Gastroesophageal sphincter (tissue), 3 donors: ENCODE measurements at regions not wholly inside any gene's neighbourhood (a gene's known extent, or its start where the extent isn't known, plus 50 kb on each side); places are given as distances from the start of the nearest gene placed in this dataset.
"Not testable (repeated sequence)": the region's sequence is repeated elsewhere in the genome, so short reads cannot be mapped to it uniquely, and the experiment has no call there.

Source experiments
- POLR2A ChIP-seq, 2 donors: fragments of 450-650 bp; IDR thresholded peaks; one replicate each; pipeline ENCODE4 v1.6.1; 2017; ENCODE audit warnings: antibody characterized with exemption in 2 of 2, mild to moderate bottlenecking in 2 of 2, moderate library complexity in 1 of 2
- TF ChIP-seq, protein P1 (sequence below), 4 experiments: fragments of 200-600 bp in 2 of 4; fragments of 450-650 bp in 2 of 4; sonication (generic) in 1 of 4; IDR thresholded peaks; one replicate each; pipeline ENCODE4 v1.5.1; 2017 to 2019; ENCODE audit warnings: antibody characterized with exemption in 4 of 4, mild to moderate bottlenecking in 2 of 4, moderate library complexity in 2 of 4

DNA sequence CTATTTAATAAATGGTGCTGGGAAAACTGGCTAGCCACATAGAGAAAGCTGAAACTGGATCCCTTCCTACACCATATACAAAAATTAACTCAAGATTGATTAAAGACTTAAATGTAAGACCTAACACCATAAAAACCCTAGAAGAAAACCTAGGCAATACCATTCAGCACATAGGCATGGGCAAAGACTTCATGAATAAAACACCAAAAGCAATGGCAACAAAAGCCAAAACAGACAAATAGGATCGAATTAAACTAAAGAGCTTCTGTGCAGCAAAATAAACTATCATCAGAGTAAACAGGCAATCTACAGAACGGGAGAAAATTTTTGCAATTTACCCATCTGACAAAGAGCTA is 267.9 kb downstream of the HINT1 start:
- TF ChIP-seq, protein P1, sequence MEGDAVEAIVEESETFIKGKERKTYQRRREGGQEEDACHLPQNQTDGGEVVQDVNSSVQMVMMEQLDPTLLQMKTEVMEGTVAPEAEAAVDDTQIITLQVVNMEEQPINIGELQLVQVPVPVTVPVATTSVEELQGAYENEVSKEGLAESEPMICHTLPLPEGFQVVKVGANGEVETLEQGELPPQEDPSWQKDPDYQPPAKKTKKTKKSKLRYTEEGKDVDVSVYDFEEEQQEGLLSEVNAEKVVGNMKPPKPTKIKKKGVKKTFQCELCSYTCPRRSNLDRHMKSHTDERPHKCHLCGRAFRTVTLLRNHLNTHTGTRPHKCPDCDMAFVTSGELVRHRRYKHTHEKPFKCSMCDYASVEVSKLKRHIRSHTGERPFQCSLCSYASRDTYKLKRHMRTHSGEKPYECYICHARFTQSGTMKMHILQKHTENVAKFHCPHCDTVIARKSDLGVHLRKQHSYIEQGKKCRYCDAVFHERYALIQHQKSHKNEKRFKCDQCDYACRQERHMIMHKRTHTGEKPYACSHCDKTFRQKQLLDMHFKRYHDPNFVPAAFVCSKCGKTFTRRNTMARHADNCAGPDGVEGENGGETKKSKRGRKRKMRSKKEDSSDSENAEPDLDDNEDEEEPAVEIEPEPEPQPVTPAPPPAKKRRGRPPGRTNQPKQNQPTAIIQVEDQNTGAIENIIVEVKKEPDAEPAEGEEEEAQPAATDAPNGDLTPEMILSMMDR (IDR thresholded peaks at IDR 0.05): not testable (repeated sequence)
- not testable (repeated sequence) for TF ChIP-seq POLR2A (IDR thresholded peaks at IDR 0.05)
